GM21360 (cell line): ENCODE measurements at regions not wholly inside any gene's neighbourhood (a gene's known extent, or its start where the extent isn't known, plus 50 kb on each side); places are given as distances from the start of the nearest gene placed in this dataset.
"Not testable (repeated sequence)": the region's sequence is repeated elsewhere in the genome, so short reads cannot be mapped to it uniquely, and the experiment has no call there.

Experiments
- ATAC-seq: cut with Tn5 transposase; IDR thresholded peaks from one replicate; pipeline ENCODE4 v1.9.1; 2021; ENCODE audit warnings: mild to moderate bottlenecking, moderate library complexity; ENCODE audit not compliant: unreplicated experiment

- no peak for ATAC-seq
Measured at GRCh38 chr10:109732254-109732965, 190.9 kb downstream of the XPNPEP1 start.

- not testable (repeated sequence) for ATAC-seq
Measured at GRCh38 chr10:109729895-109730294, 193.4 kb downstream of the XPNPEP1 start.

GRCh38 chr10:109727436-109727835 is 195.9 kb downstream of the XPNPEP1 start:
- no peak for ATAC-seq

- ATAC-seq = no peak
Measured at GRCh38 chr10:109726473-109726872, 196.8 kb downstream of the XPNPEP1 start.

- ATAC-seq = no peak
Measured at GRCh38 chr10:109723305-109723704, 200.0 kb downstream of the XPNPEP1 start.

GRCh38 chr10:109721453-109722064 is 201.8 kb downstream of the XPNPEP1 start:
- no peak for ATAC-seq

- no peak for ATAC-seq
Measured at GRCh38 chr10:109706026-109706560, 217.2 kb downstream of the XPNPEP1 start.

GRCh38 chr10:109701633-109702215 is 221.6 kb downstream of the XPNPEP1 start:
- no peak for ATAC-seq

GRCh38 chr10:109698882-109699664 is 224.2 kb downstream of the XPNPEP1 start:
- ATAC-seq = no peak

- ATAC-seq = no peak
Measured at GRCh38 chr10:109698086-109698485, 225.2 kb downstream of the XPNPEP1 start.

GRCh38 chr10:109696981-109697775 is 226.1 kb downstream of the XPNPEP1 start:
- ATAC-seq = no peak

- no peak for ATAC-seq
Measured at GRCh38 chr10:109696462-109696861, 226.8 kb downstream of the XPNPEP1 start.

GRCh38 chr10:109695988-109696387 is 227.3 kb downstream of the XPNPEP1 start:
- ATAC-seq = no peak

- no peak for ATAC-seq
Measured at GRCh38 chr10:109689785-109690184, 233.5 kb downstream of the XPNPEP1 start.

- ATAC-seq = no peak
Measured at GRCh38 chr10:109679478-109679877, 243.8 kb downstream of the XPNPEP1 start.

GRCh38 chr10:109678857-109679256 is 244.5 kb downstream of the XPNPEP1 start:
- ATAC-seq = no peak

GRCh38 chr10:109676703-109677102 is 246.6 kb downstream of the XPNPEP1 start:
- ATAC-seq = no peak

GRCh38 chr10:109668703-109669102 is 254.6 kb downstream of the XPNPEP1 start:
- no peak for ATAC-seq

- ATAC-seq = no peak
Measured at GRCh38 chr10:109668154-109668665, 255.1 kb downstream of the XPNPEP1 start.

GRCh38 chr10:109665321-109665720 is 258.0 kb downstream of the XPNPEP1 start:
- no peak for ATAC-seq
